GM12864 (cell line): ENCODE measurements at regions not wholly inside any gene's neighbourhood (a gene's known extent, or its start where the extent isn't known, plus 50 kb on each side); places are given as distances from the start of the nearest gene placed in this dataset.

ENCODE experiments used
- DNase-seq: peaks from one replicate; pipeline ENCODE4 v3.0.0-alpha.2; 2011; ENCODE audit warnings: low read depth
- H3K4me3 ChIP-seq: 2 replicates; pipeline ENCODE4 v1.5.1; 2011; ENCODE audit warnings: mild to moderate bottlenecking, low read depth, low read length, control low read depth
- CTCF ChIP-seq: IDR thresholded peaks from 2 replicates; pipeline ENCODE4 v1.5.1; 2011; ENCODE audit warnings: low read depth, mild to moderate bottlenecking, moderate library complexity, low read length, control low read depth, inconsistent platforms; ENCODE audit errors: missing control alignments

- no peak for TF ChIP-seq CTCF
- no peak overlapping the region for H3K4me3 ChIP-seq
Observed at GRCh38 chr6:14736554-14736953, 509.3 kb upstream of the JARID2 start.

DNA sequence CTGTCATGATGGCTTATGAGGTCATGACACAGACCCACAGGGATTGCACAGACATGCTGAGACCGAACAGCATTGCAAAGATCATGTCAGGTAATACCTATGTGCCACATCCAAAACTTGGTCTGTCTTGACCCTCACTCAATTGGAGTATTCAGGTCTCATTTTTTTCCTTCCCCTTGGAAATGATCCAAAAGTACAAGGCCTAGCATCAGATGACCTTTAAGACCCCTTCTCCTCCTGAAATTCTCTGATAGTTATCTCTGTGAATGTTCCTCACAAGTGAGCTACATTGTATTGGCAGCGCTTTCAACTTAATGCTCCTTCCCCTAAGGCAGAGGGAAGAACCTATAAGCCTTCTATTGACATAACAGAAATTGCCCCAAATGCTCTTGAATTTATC is 507.4 kb upstream of the JARID2 start:
- no peak overlapping the region for H3K4me3 ChIP-seq
- DNase-seq, result no peak
- no peak for TF ChIP-seq CTCF

More at GRCh38 chr6:14736554-14736953, 509.3 kb upstream of the JARID2 start:
- no peak for DNase-seq

- no peak overlapping the region for H3K4me3 ChIP-seq
- TF ChIP-seq CTCF, result no peak
- no peak for DNase-seq
Observed at GRCh38 chr6:14738933-14739332, 506.9 kb upstream of the JARID2 start.

- H3K4me3 ChIP-seq, result no peak overlapping the region
- no peak for TF ChIP-seq CTCF
- no peak for DNase-seq
Observed at GRCh38 chr6:14739827-14740226, 506.0 kb upstream of the JARID2 start.

DNA sequence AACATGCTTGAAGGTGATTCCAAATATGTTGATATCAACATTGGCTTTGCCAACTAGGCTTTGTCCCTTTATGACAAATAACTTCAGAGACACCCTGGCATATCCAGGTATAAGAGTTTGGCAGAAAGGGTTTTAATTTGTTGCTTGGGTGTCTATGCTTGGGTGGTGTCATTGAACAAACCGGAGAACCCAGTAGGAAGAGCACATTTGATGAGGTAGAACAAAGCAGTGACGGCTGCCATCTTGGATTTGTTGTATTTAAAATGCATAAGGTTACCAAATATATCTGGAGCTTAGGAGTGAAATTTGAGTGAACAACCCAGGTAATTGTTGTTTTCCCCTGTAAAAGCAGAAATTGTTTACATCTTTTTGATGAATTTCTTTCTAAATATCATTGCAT is 503.7 kb upstream of the JARID2 start:
- TF ChIP-seq CTCF, result no peak
- no peak for DNase-seq
- H3K4me3 ChIP-seq, result no peak overlapping the region

DNA sequence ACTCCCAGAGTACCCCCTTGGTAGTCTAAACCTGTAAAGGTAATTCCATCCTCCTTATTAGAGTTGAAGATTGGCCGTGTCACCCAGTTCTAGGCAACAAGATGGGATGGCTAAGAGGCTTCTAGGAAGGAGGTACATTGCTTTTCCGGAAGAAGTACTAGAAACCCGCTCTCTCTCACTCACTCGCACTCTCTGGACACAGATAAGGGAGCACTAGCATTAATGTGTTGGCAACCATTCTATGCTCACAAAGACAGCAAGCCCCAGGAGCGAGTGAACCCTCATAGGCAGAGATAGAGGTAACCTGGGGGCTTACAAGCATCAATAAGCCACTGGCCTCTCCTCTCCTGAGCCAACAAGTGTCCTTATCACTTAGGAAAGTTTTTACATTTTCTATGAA is 503.2 kb upstream of the JARID2 start:
- no peak for DNase-seq
- TF ChIP-seq CTCF, result no peak
- no peak overlapping the region for H3K4me3 ChIP-seq

DNA sequence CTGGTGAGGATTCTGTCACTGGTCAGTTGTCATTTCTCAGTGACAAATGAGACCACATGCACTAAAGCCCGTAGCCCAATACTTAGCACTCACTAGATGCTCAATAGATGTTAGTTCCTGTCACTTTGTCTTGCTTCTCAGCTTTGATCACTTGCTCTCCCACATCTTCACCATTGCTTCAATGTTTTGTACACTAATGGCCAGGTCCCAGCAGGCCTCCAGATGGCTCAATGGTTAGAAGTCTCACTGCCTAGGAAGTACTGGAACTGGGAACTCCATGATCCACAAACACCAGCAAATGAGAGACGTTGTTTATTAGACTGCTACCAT is 502.8 kb upstream of the JARID2 start:
- no peak overlapping the region for H3K4me3 ChIP-seq
- TF ChIP-seq CTCF, result no peak
- no peak for DNase-seq
